K562 (cell line): ENCODE measurements at regions not wholly inside any gene's neighbourhood (a gene's known extent, or its start where the extent isn't known, plus 50 kb on each side); places are given as distances from the start of the nearest gene placed in this dataset.

Experiments used
- ATAC-seq: fragments of 200-7000 bp; cut with Tn5 transposase; 3 replicates; pipeline ENCODE4 v1.9.1; 2020; ENCODE audit warnings: moderate library complexity
- BruUV-seq: library from RNA; stranded (reverse); fragments of 400-500 nt; replicated peaks from 2 replicates; lab custom pipeline; 2021; lab: Mats Ljungman, UMichigan
- CTCF ChIA-PET: fragments of 300-600 bp; formaldehyde crosslinking; extraction: SDS; loops from one replicate; lab custom pipeline; 2021; ENCODE audit warnings: low intra/inter-chr PET ratio; lab: Yijun Ruan, JAX
- POLR2A ChIA-PET: fragments of 300-600, 350-650 bp; sonication (Branson Sonifier 250); formaldehyde crosslinking; extraction: SDS; loops from one replicate; lab custom pipeline; 2021; ENCODE audit warnings: antibody characterized with exemption, inconsistent platforms; lab: Yijun Ruan, JAX
- DNase-seq, 4 experiments: peaks; one replicate each; pipeline versions ENCODE4 v3.0.0 to v3.0.0-alpha.2; 2011 to 2018; ENCODE audit warnings: low spot score in 3 of 4, mixed read lengths in 3 of 4; ENCODE audit errors: extremely low read depth in 1 of 4
- FAIRE-seq: peaks from 2 replicates; lab custom pipeline; 2011; peaks lifted over from hg19 to GRCh38; lab: Jason Lieb, UNC
- H2AFZ ChIP-seq: 2 replicates; pipeline ENCODE4 v1.6.0; 2011; ENCODE audit warnings: low read depth, low read length, control low read depth, inconsistent platforms
- H3K27ac ChIP-seq: fragments of 200-600 bp; 3 replicates; pipeline ENCODE4 v1.8.0; 2011; ENCODE audit warnings: low read depth, mild to moderate bottlenecking, control low read depth, inconsistent platforms, low read length, moderate library complexity, mixed read lengths; ENCODE audit errors: extremely low read depth
- H3K27me3 ChIP-seq, 2 experiments: fragments of 300-600 bp in 1 of 2; 2 replicates in 1 of 2; 3 replicates in 1 of 2; pipeline versions ENCODE4 v1.6.0 to v1.8.0; 2011; ENCODE audit warnings: inconsistent platforms in 2 of 2, low read length in 2 of 2, mild to moderate bottlenecking in 1 of 2, mixed read lengths in 1 of 2, moderate library complexity in 1 of 2; ENCODE audit not compliant: control insufficient read depth in 2 of 2, insufficient read depth in 2 of 2
- H3K36me3 ChIP-seq: fragments of 300-600 bp; 3 replicates; pipeline ENCODE4 v1.8.0; 2011; ENCODE audit warnings: mild to moderate bottlenecking, low read length, inconsistent platforms; ENCODE audit not compliant: control insufficient read depth, insufficient read depth
- H3K4me1 ChIP-seq, 2 experiments: fragments of 200-600 bp in 1 of 2; replicated peaks in 1 of 2; 2 replicates in 1 of 2; 3 replicates in 1 of 2; pipeline versions ENCODE4 v1.5.1 to v1.8.0; 2011; ENCODE audit warnings: inconsistent platforms in 2 of 2, low read length in 2 of 2, mild to moderate bottlenecking in 1 of 2, mixed read lengths in 1 of 2, moderate library complexity in 1 of 2; ENCODE audit not compliant: control insufficient read depth in 2 of 2, insufficient read depth in 2 of 2
- H3K4me2 ChIP-seq: 2 replicates; pipeline ENCODE4 v1.6.1; 2011; ENCODE audit warnings: low read length, control low read depth, inconsistent platforms, mixed read lengths; ENCODE audit not compliant: insufficient read depth
- H3K4me3 ChIP-seq: fragments of 200-600 bp; sonication (generic), shearing (Covaris generic); 2 replicates; pipeline ENCODE4 v1.5.1; 2016; ENCODE audit warnings: control low read depth, inconsistent platforms
- H3K79me2 ChIP-seq: fragments of 200-600 bp; 3 replicates; pipeline ENCODE4 v1.8.0; 2011; ENCODE audit warnings: low read length, inconsistent platforms; ENCODE audit not compliant: control insufficient read depth, insufficient read depth
- H3K9ac ChIP-seq, 2 experiments: 2 replicates each; pipeline versions ENCODE4 v1.6.0 to v1.6.1; 2011; ENCODE audit warnings: low read depth in 2 of 2, low read length in 2 of 2, control low read depth in 1 of 2, inconsistent platforms in 1 of 2, mild to moderate bottlenecking in 1 of 2, mixed read lengths in 1 of 2; ENCODE audit not compliant: insufficient read depth in 1 of 2
- H3K9me1 ChIP-seq: one replicate; pipeline ENCODE4 v1.6.0; 2011; ENCODE audit warnings: inconsistent platforms, mild to moderate bottlenecking, low read length, moderate library complexity; ENCODE audit not compliant: control insufficient read depth, insufficient read depth
- H3K9me3 ChIP-seq: replicated peaks from 2 replicates; pipeline ENCODE4 v1.5.1; 2011; ENCODE audit warnings: low read depth, low read length, inconsistent platforms; ENCODE audit not compliant: control insufficient read depth, insufficient read depth
- H4K20me1 ChIP-seq: replicated peaks from 2 replicates; pipeline ENCODE4 v1.6.1; 2011; ENCODE audit warnings: low read length, inconsistent platforms, mixed read lengths; ENCODE audit not compliant: control insufficient read depth, insufficient read depth
- ADNP ChIP-seq: fragments of 200-800 bp; sonication (Bioruptor generic); IDR thresholded peaks from 2 replicates; pipeline ENCODE4 v1.6.1; 2016; ENCODE audit warnings: missing genetic modification characterization, missing compliant biosample characterization
- CHD1 ChIP-seq: fragments of 200-600 bp; sonication (generic); IDR thresholded peaks from one replicate; pipeline ENCODE4 v1.6.1; 2012; ENCODE audit warnings: mild to moderate bottlenecking, moderate library complexity, low read length, inconsistent platforms
- ELF1 ChIP-seq: fragments of 200-800 bp; sonication (Bioruptor generic); IDR thresholded peaks from 2 replicates; pipeline ENCODE4 v1.6.1; 2016; ENCODE audit warnings: missing genetic modification characterization, missing compliant biosample characterization
- ETV5 ChIP-seq: sonication (generic); formaldehyde crosslinking; IDR thresholded peaks from 2 replicates; pipeline ENCODE4 v1.4.0; 2020; ENCODE audit warnings: low read depth, mild to moderate bottlenecking, missing genetic modification reagents
- FIP1L1 ChIP-seq: fragments of 200-400 bp; formaldehyde crosslinking; IDR thresholded peaks from 2 replicates; pipeline ENCODE4 v1.6.1; 2018; ENCODE audit warnings: mild to moderate bottlenecking, low read depth, low read length; ENCODE audit not compliant: poor library complexity, severe bottlenecking
- GABPB1 ChIP-seq: sonication (generic); formaldehyde crosslinking; IDR thresholded peaks from 2 replicates; pipeline ENCODE4 v1.8.0; 2022; ENCODE audit warnings: mild to moderate bottlenecking, missing genetic modification reagents
- LCOR ChIP-seq: sonication (generic); formaldehyde crosslinking; IDR thresholded peaks from 2 replicates; pipeline ENCODE4 v1.8.0; 2022; ENCODE audit warnings: mild to moderate bottlenecking, missing genetic modification reagents
- MXD1 ChIP-seq: fragments of 250-450 bp; sonication (Bioruptor Pico); IDR thresholded peaks from 2 replicates; pipeline ENCODE4 v1.8.0; 2021; ENCODE audit warnings: borderline replicate concordance, mild to moderate bottlenecking, moderate library complexity; ENCODE audit not compliant: poor library complexity, severe bottlenecking
- NONO ChIP-seq, 2 experiments: fragments of 200-400 bp in 1 of 2; fragments of 450-650 bp in 1 of 2; formaldehyde crosslinking in 1 of 2; IDR thresholded peaks; 2 replicates each; pipeline ENCODE4 v1.6.1; 2017; ENCODE audit warnings: low read depth in 2 of 2, mild to moderate bottlenecking in 2 of 2, moderate library complexity in 2 of 2, low read length in 1 of 2
- RFX1 ChIP-seq: fragments of 450-650 bp; IDR thresholded peaks from 2 replicates; pipeline ENCODE4 v1.6.1; 2016; ENCODE audit warnings: mild to moderate bottlenecking, moderate library complexity
- RNF2 ChIP-seq: sonication (generic); IDR thresholded peaks from 2 replicates; pipeline ENCODE4 v1.6.1; 2016
- SIN3B ChIP-seq: fragments of 450-650 bp; IDR thresholded peaks from 2 replicates; pipeline ENCODE4 v1.6.1; 2017; ENCODE audit warnings: low read depth, mild to moderate bottlenecking, moderate library complexity
- SRF ChIP-seq, 2 experiments: fragments of 250-450, 450-650 bp in 1 of 2; sonication (Bioruptor Pico) in 1 of 2; sonication (generic) in 1 of 2; formaldehyde crosslinking; IDR thresholded peaks; 2 replicates each; pipeline versions ENCODE4 v1.5.0 to v1.5.1; 2020 to 2022; ENCODE audit warnings: mild to moderate bottlenecking in 1 of 2, missing genetic modification reagents in 1 of 2
- THRB ChIP-seq: fragments of 450-650 bp; formaldehyde crosslinking; conservative IDR thresholded peaks from 2 replicates; pipeline ENCODE4 v1.4.0; 2022; ENCODE audit warnings: mild to moderate bottlenecking, missing genetic modification characterization
- ZNF3 ChIP-seq: fragments of 250-450 bp; sonication (Bioruptor Pico); IDR thresholded peaks from 2 replicates; pipeline ENCODE4 v1.5.0; 2021; ENCODE audit warnings: mild to moderate bottlenecking, moderate library complexity
- ZNF592 ChIP-seq: fragments of 450-650 bp; IDR thresholded peaks from 2 replicates; pipeline ENCODE4 v1.6.1; 2017; ENCODE audit warnings: antibody characterized with exemption, mild to moderate bottlenecking
- ZNF695 ChIP-seq: fragments of 450-650 bp; formaldehyde crosslinking; IDR thresholded peaks from 2 replicates; pipeline ENCODE4 v1.4.0; 2020; ENCODE audit warnings: mild to moderate bottlenecking, moderate library complexity
- WGBS: fragments of 100-300 bp; shearing (Covaris generic); methylation state at CpG from one replicate; pipeline ENCODE4 v1.1.6; 2016; ENCODE audit warnings: low coverage, mixed read lengths; ENCODE audit not compliant: insufficient coverage; ENCODE audit errors: missing lambda C conversion rate; 5-methylcytosine and 5-hydroxymethylcytosine counted together
- in situ Hi-C: fragments of 300-500 bp; cut with MboI; formaldehyde crosslinking; loops from 4 replicates; pipeline ENCODE4 v1.15.0; 2018; ENCODE audit warnings: inconsistent platforms, mixed read lengths
- intact Hi-C: fragments of 100-400 bp; cut with micrococcal nuclease; formaldehyde crosslinking; loops from 2 replicates; pipeline ENCODE4 v1.14.2; 2022

GRCh38 chr11:28514391-28514790 is 406.2 kb downstream of the METTL15 start:
- intact Hi-C loops: no loop called here
- no peak for TF ChIP-seq ADNP
- no peak for TF ChIP-seq SIN3B
- TF ChIP-seq MXD1 (CRISPR knock-in tag): no peak
- TF ChIP-seq SRF (CRISPR knock-in tag; IDR thresholded peaks at IDR 0.05): no peak
- no peak for TF ChIP-seq ZNF3 (CRISPR knock-in tag)
- TF ChIP-seq LCOR: no peak
- TF ChIP-seq ZNF695: no peak
- TF ChIP-seq RFX1: no peak
- TF ChIP-seq ZNF592: no peak
- no peak for TF ChIP-seq NONO (IDR thresholded peaks at IDR 0.05; ENCODE audit: low read depth in 2 of 2, low read length in 1 of 2)
- TF ChIP-seq GABPB1 (CRISPR knock-in tag): no peak
- no peak for TF ChIP-seq CHD1
- TF ChIP-seq RNF2: no peak
- TF ChIP-seq THRB: no peak
- TF ChIP-seq FIP1L1: no peak
- no peak for TF ChIP-seq ELF1 (tag)
- TF ChIP-seq ETV5: no peak

More at GRCh38 chr11:28514391-28514790, 406.2 kb downstream of the METTL15 start:
- H3K9ac ChIP-seq: no peak overlapping the region
- ChIA-PET CTCF (no interaction called here), POLR2A (no interaction called here)
- H3K9me3 ChIP-seq: no peaks in the 10 kb centered on the region
- no peak overlapping the region for H3K4me2 ChIP-seq
- DNase-seq (no peak), ATAC-seq (no peak), FAIRE-seq (no peak)
- no peaks in the 10 kb centered on the region for H4K20me1 ChIP-seq
- no TSS peak for BruUV-seq
- H2AFZ ChIP-seq: no peak overlapping the region
- H3K4me1 ChIP-seq: no peaks in the 10 kb centered on the region
- no peaks in the 10 kb centered on the region for H3K27me3 ChIP-seq
- in situ Hi-C loops: no loop called here
- no peak overlapping the region for H3K4me3 ChIP-seq
- H3K27ac ChIP-seq: no peak overlapping the region
- no peaks in the 10 kb centered on the region for H3K9me1 ChIP-seq
- no peaks in the 10 kb centered on the region for H3K36me3 ChIP-seq
- no peaks in the 10 kb centered on the region for H3K79me2 ChIP-seq
- 0% methylated on average over 2 of the region's 2 CpGs for WGBS
